Uterus (tissue), 3 donors: ENCODE measurements at regions not wholly inside any gene's neighbourhood (a gene's known extent, or its start where the extent isn't known, plus 50 kb on each side); places are given as distances from the start of the nearest gene placed in this dataset.

Experiments
- DNase-seq, 2 donors: peaks; one replicate each; pipeline ENCODE4 v3.0.0-alpha.2; 2019 to 2020
- H3K27ac ChIP-seq, 2 donors: fragments of 200-600 bp; sonication (generic); 1 replicate in 1 of 2; 2 replicates in 1 of 2; pipeline ENCODE4 v1.5.1; 2016 to 2018
- H3K27me3 ChIP-seq, 2 donors: fragments of 200-600 bp; sonication (generic); one replicate each; pipeline ENCODE4 v1.5.1; 2018 to 2019; ENCODE audit warnings: control low read depth in 1 of 2
- H3K36me3 ChIP-seq, 2 donors: fragments of 200-600 bp; sonication (generic); one replicate each; pipeline ENCODE4 v1.5.1; 2019; ENCODE audit warnings: control low read depth in 1 of 2
- H3K4me1 ChIP-seq, 2 donors: fragments of 200-600 bp; sonication (generic); one replicate each; pipeline ENCODE4 v1.5.1; 2018 to 2019; ENCODE audit warnings: control low read depth in 1 of 2
- H3K4me3 ChIP-seq, 2 donors: fragments of 200-600 bp; sonication (generic); 1 replicate in 1 of 2; 2 replicates in 1 of 2; pipeline ENCODE4 v1.5.1; 2018 to 2019; ENCODE audit warnings: mild to moderate bottlenecking in 1 of 2
- H3K9me3 ChIP-seq, 2 donors: fragments of 200-600 bp; sonication (generic); one replicate each; pipeline ENCODE4 v1.5.1; 2019; ENCODE audit warnings: control low read depth in 1 of 2
- CTCF ChIP-seq, 4 experiments: fragments of 200-600 bp in 2 of 4; fragments of 450-650 bp in 2 of 4; sonication (generic) in 2 of 4; IDR thresholded peaks; one replicate each; pipeline ENCODE4 v1.5.1; 2016 to 2019; ENCODE audit warnings: antibody characterized with exemption in 4 of 4, mild to moderate bottlenecking in 2 of 4, moderate library complexity in 1 of 4
- POLR2A ChIP-seq, 2 donors: fragments of 450-650 bp; IDR thresholded peaks; one replicate each; pipeline ENCODE4 v1.6.1; 2016; ENCODE audit warnings: antibody characterized with exemption in 2 of 2, mild to moderate bottlenecking in 1 of 2, moderate library complexity in 1 of 2
- intact Hi-C: fragments of 100-400 bp; cut with DNase I; formaldehyde crosslinking; loops from one replicate; pipeline ENCODE4 v1.15.1; 2023; ENCODE audit warnings: low total_unique reads
- donor health status: DM: yes; HTN: yes; CAD: no.

DNA sequence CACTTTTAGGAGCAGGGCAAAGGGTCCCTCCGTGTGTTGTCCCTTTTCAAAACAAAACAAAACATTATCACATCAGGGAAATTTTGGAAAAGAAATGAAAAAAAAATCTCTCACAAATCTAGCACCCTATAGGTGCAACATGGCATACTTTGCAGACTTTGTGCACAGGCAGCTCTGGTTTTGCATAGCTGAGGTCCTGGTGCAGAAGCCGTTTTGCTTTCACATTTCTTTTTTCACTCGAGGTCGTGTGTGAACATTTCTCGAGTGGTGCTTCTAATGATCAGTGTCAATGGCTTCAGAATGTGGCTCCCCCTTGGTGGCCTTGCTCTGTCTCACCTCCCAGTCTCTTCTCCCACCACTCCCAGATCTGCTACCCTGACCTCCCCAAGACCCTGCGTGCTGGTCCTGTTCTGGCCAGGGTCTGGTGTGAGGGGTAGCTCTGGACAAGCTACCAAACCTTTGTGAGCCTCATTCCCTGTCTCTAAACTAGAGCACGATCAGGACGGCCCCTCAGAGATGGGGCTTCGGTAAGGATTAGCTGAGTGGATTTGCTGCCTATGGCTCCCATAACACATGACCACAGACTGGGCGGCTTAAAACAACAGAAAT, 258.0 kb downstream of the NSG2 start:
- no peak overlapping the region for H3K27ac ChIP-seq
- H3K4me3 ChIP-seq, result no peak overlapping the region
- H3K9me3 ChIP-seq, result no peaks in the 10 kb centered on the region
- H3K4me1 ChIP-seq, result no peaks in the 10 kb centered on the region
- intact Hi-C loops, result no loop called here
- no peaks in the 10 kb centered on the region for H3K36me3 ChIP-seq
- no peaks in the 10 kb centered on the region for H3K27me3 ChIP-seq
- no peak for TF ChIP-seq CTCF (IDR thresholded peaks at IDR 0.05)
- TF ChIP-seq POLR2A (IDR thresholded peaks at IDR 0.05), result no peak
- DNase-seq, result no peak

DNA sequence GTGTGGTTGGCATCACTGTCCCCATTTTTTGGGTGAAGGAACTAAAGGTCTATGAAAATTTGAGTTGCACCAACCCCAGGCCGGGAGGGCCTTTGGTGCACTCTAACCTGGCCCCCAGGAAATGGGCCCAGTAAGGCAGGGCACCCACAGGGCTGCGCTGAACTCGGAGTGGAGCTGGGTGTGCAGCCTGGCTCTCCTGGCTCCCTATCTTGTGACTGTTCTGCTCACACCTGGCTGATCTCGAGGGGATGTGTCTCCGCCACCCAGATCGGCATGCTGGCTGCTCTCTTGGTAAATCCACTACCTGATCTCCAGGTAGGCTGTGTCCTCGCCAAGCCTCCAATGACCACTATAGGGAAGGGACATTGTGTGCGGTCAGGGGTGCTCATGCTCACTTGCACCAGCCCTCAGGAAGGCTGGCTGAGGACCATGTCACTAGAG, 259.8 kb downstream of the NSG2 start:
- Histone ChIP-seq H3K4me3 (no peak overlapping the region), H3K9me3 (no peaks in the 10 kb centered on the region), H3K27me3 (no peaks in the 10 kb centered on the region), H3K4me1 (no peaks in the 10 kb centered on the region), H3K27ac (no peak overlapping the region), H3K36me3 (no peaks in the 10 kb centered on the region)
- intact Hi-C loops, result no loop called here
- DNase-seq, result no peak
- TF ChIP-seq CTCF (IDR thresholded peaks at IDR 0.05) (no peak), POLR2A (IDR thresholded peaks at IDR 0.05) (no peak)

DNA sequence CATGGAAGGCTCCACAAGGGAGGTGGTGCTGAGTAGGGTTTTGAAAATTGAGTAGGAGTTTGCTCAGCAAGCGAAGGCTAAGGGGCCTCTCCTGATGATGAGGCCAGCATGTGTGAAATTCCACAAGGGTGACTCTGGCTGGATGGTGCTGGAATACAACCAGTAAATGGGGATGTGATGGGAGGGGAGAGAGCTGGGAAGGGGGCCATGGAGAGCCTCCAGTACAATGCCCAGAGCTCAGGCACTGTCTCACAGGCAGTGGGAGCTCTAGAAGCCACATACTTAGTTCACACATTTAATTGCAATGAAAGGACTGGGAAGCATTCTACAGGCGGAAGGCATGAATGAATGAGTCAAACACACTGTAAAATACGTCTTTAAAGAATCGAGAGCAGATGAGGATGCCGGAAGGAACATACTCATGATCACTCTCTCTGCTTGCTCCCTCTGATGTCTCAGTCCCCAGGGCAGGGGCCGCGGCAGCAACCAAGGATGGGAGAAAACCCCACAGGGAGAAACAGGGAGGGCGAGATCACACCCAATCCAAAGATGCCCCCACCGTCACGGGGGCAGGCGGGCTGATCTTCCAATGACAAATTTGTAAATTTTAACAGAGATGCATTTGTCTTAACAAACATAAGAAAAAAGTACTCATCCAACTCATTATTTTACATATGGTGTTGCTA, 261.0 kb downstream of the NSG2 start:
- Histone ChIP-seq H3K9me3 (no peaks in the 10 kb centered on the region), H3K4me1 (no peaks in the 10 kb centered on the region), H3K4me3 (no peak overlapping the region), H3K36me3 (no peaks in the 10 kb centered on the region), H3K27ac (no peak overlapping the region), H3K27me3 (no peaks in the 10 kb centered on the region)
- no peak for TF ChIP-seq CTCF (IDR thresholded peaks at IDR 0.05)
- no peak for TF ChIP-seq POLR2A (IDR thresholded peaks at IDR 0.05)
- intact Hi-C loops, result no loop called here
- no peak for DNase-seq

- no peak for DNase-seq
- no peaks in the 10 kb centered on the region for H3K9me3 ChIP-seq
- no peak overlapping the region for H3K4me3 ChIP-seq
- no peak overlapping the region for H3K27ac ChIP-seq
- TF ChIP-seq CTCF (IDR thresholded peaks at IDR 0.05) (no peak), POLR2A (IDR thresholded peaks at IDR 0.05) (no peak)
- intact Hi-C loops, result no loop called here
- no peaks in the 10 kb centered on the region for H3K27me3 ChIP-seq
- H3K4me1 ChIP-seq, result no peaks in the 10 kb centered on the region
- no peaks in the 10 kb centered on the region for H3K36me3 ChIP-seq
Measured at GRCh38 chr5:174307031-174307408, 261.5 kb downstream of the NSG2 start.

GRCh38 chr5:174307656-174308271, 262.3 kb downstream of the NSG2 start:
- intact Hi-C loops, result no loop called here
- H3K9me3 ChIP-seq, result no peaks in the 10 kb centered on the region
- no peak overlapping the region for H3K27ac ChIP-seq
- no peak overlapping the region for H3K4me3 ChIP-seq
- no peak for TF ChIP-seq CTCF (IDR thresholded peaks at IDR 0.05)
- no peak for TF ChIP-seq POLR2A (IDR thresholded peaks at IDR 0.05)
- DNase-seq, result no peak
- H3K27me3 ChIP-seq, result no peaks in the 10 kb centered on the region
- H3K36me3 ChIP-seq, result no peaks in the 10 kb centered on the region
- H3K4me1 ChIP-seq, result no peaks in the 10 kb centered on the region
